LNCaP clone FGC (cell line): ENCODE measurements at regions not wholly inside any gene's neighbourhood (a gene's known extent, or its start where the extent isn't known, plus 50 kb on each side); places are given as distances from the start of the nearest gene placed in this dataset.

Experiments used
- DNase-seq: peaks from one replicate; pipeline ENCODE4 v3.0.0-alpha.2; 2011; ENCODE audit warnings: low read depth
- H3K4me3 ChIP-seq: 2 replicates; pipeline ENCODE4 v1.5.1; 2011; ENCODE audit warnings: mild to moderate bottlenecking, low read depth, low read length, control low read depth
- TF ChIP-seq, protein P1 (sequence below): IDR thresholded peaks from 2 replicates; pipeline ENCODE4 v1.5.1; 2012; ENCODE audit warnings: mild to moderate bottlenecking; ENCODE audit not compliant: control insufficient read depth, insufficient read depth; ENCODE audit errors: extremely low read depth

- TF ChIP-seq, protein P1, sequence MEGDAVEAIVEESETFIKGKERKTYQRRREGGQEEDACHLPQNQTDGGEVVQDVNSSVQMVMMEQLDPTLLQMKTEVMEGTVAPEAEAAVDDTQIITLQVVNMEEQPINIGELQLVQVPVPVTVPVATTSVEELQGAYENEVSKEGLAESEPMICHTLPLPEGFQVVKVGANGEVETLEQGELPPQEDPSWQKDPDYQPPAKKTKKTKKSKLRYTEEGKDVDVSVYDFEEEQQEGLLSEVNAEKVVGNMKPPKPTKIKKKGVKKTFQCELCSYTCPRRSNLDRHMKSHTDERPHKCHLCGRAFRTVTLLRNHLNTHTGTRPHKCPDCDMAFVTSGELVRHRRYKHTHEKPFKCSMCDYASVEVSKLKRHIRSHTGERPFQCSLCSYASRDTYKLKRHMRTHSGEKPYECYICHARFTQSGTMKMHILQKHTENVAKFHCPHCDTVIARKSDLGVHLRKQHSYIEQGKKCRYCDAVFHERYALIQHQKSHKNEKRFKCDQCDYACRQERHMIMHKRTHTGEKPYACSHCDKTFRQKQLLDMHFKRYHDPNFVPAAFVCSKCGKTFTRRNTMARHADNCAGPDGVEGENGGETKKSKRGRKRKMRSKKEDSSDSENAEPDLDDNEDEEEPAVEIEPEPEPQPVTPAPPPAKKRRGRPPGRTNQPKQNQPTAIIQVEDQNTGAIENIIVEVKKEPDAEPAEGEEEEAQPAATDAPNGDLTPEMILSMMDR = no peak
- H3K4me3 ChIP-seq = no peak overlapping the region
- no peak for DNase-seq
These were observed 436.2 kb downstream of the CCDC91 start for GRCh38 chr12:28626504-28626903.

DNA sequence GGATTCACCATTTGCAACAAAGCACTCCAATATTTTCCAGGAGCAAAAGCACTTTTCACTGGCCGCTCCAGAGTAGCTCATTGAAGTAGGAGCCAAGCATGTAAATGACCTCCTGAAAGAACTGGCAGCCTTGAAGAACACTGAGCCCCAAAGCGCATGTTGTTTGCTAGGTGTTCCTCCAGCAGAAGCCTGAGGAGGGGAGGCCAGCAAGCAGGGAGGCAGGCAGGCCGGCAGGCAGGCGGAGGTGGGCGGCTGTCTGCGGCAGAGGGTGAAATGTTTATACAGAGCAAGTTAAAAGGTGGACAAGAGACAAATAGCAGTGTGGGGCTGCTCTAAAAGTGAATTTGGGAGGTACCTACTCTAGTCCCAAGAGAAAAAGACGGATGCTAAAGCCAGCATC is 439.4 kb downstream of the CCDC91 start:
- no peak overlapping the region for H3K4me3 ChIP-seq
- TF ChIP-seq, protein P1 = no peak
- DNase-seq = no peak

DNA sequence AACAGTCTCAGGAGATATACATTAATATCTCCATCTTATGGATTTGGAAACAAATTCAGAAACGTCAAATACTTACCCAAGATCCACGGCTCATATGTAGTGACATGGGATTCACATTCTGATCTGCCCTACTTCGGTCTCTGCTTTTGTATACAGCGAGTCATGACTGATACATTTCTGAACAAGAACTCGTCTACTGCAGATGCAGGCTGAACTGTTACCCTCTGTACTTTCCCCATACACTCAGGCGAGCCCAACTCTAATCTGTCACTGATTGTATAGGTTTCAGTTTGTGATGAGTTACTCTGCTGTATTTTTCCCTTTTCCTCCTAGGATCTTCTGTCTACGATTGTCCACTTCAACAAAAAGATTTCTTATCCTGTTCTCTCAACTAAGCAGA is 441.6 kb downstream of the CCDC91 start:
- DNase-seq = no peak
- TF ChIP-seq, protein P1 = no peak
- no peak overlapping the region for H3K4me3 ChIP-seq

DNA sequence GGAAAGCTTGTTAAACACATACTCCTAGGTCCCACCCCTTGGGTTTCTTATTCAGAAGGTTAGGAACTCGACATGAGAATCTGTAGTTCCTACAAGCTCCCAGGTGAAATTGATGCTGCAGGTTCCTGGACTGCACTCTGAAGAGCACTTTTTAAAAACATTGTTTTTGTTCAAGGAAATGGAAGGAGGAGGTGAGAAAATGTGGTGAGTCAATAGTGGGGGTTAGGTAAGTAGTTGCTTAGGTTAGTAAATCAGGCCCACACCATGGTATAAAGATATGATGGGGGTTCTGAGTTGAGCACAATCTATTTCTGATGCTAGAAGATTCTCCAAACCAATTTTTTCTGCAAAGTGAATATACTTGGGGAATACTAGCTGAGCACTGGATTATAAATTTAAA is 450.3 kb downstream of the CCDC91 start:
- DNase-seq = no peak
- H3K4me3 ChIP-seq = no peak overlapping the region
- TF ChIP-seq, protein P1 = no peak

GRCh38 chr12:28645436-28645835 is 455.2 kb downstream of the CCDC91 start:
- DNase-seq = no peak
- TF ChIP-seq, protein P1 = no peak
- no peak overlapping the region for H3K4me3 ChIP-seq

DNA sequence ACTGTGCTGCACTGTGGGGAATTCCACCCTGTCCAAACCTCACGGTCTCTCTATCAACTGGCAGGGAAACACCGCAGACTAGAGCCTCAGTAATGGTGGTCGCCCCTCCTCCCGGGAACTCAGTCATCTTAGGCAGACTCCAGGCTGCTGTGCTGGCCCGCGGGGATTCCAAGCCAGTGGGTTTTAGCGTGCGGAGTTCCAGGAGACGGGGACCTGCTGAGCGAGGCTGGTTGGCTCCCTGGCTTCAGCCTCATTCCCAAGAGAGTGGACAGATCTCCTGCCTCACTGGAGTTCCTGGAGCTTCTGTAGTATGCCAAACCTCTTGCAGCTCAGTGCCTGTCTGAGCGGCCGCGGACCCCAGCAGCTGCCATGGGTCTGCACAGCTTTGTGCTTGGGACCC is 455.6 kb downstream of the CCDC91 start:
- TF ChIP-seq, protein P1 = no peak
- H3K4me3 ChIP-seq = no peak overlapping the region
- no peak for DNase-seq

DNA sequence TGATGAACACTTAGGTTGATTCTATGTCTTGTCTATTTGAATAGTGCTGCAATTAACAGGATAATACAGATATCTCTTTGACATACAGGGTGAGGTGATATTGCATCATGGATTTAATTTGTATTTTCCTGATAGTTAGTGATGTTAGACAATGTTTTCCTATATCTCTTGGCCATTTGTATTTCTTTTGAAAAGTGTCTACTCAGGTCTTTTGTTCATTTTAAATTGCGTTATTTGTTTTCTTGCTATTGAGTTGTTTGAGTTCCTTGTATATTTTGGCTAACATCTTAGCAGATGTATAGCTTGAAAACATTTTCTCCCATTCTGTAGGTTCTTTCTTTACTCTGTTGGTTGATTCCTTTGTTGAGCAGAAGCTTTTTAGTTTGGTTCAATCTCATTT is 460.6 kb downstream of the CCDC91 start:
- DNase-seq = no peak
- no peak overlapping the region for H3K4me3 ChIP-seq
- TF ChIP-seq, protein P1 = no peak
